ENCODE measurements at regions not wholly inside any gene's neighbourhood (a gene's known extent, or its start where the extent isn't known, plus 50 kb on each side); places are given as distances from the start of the nearest gene placed in this dataset.

- no peaks in the 10 kb centered on the region for H3K79me2 ChIP-seq (ENCODE audit: control insufficient read depth, insufficient read depth, low read length)
- no peak overlapping the region for H2AFZ ChIP-seq (ENCODE audit: control insufficient read depth, low read depth, low read length)
- DNase-seq (ENCODE audit: low read depth, low spot score) (no peak), FAIRE-seq (no peak), ATAC-seq (no peak)
- H3K4me1 ChIP-seq (ENCODE audit: control insufficient read depth, insufficient read depth, low read length): peaks cover 34% of the 10 kb centered on the region
- H3K4me2 ChIP-seq (ENCODE audit: control insufficient read depth, insufficient read depth): no peak overlapping the region
- no peaks in the 10 kb centered on the region for H4K20me1 ChIP-seq (ENCODE audit: control insufficient read depth, insufficient read depth)
- ChIA-PET RAD21 (ENCODE audit: unreplicated experiment) (interaction anchor here (0.8 to 11.4 kb wide), 2 partner anchors 32 to 68 kb away, joined by 4 to 257 read pairs; partner anchors contain the start of gene BACH1), SMC1A (ENCODE audit: uncharacterized antibody, unreplicated experiment) (interaction anchor here (0.9 to 11.7 kb wide), 8 partner anchors 7 to 116 kb away, joined by 4 to 297 read pairs (median 6); partner anchors contain the start of gene BACH1), POLR2A (interaction anchor here (2.6 kb wide), 1 partner anchor 73 kb away, joined by 9 read pairs; no protein-coding TSS in a partner anchor), CTCF (interaction anchor here (1.5 to 1.6 kb wide), 2 partner anchors 8 to 148 kb away, joined by 3 to 5 read pairs; no protein-coding TSS in a partner anchor)
- H3K27ac ChIP-seq (ENCODE audit: control insufficient read depth, insufficient read depth): no peak overlapping the region
- BruUV-seq (replicated peaks): no TSS peak
- no peak overlapping the region for H3K9ac ChIP-seq (ENCODE audit: control insufficient read depth, insufficient read depth, low read length)
- H3K4me3 ChIP-seq: no peak overlapping the region
- no peak for TF ChIP-seq CEBPB (IDR thresholded peaks at IDR 0.05; ENCODE audit: borderline replicate concordance in 1 of 2, low read depth in 2 of 2, low read length in 2 of 2)
- TF ChIP-seq RUNX3 (IDR thresholded peaks at IDR 0.05; ENCODE audit: low read length): peak; percentile 81
- H3K36me3 ChIP-seq (ENCODE audit: control insufficient read depth in 2 of 2, insufficient read depth in 2 of 2, low read length in 1 of 2): no peaks in the 10 kb centered on the region
- intact Hi-C loops (cut with micrococcal nuclease; ENCODE audit: unreplicated experiment): no loop called here
- H3K9me3 ChIP-seq (replicated peaks; ENCODE audit: control insufficient read depth, insufficient read depth, low read length): peaks cover 4% of the 10 kb centered on the region; the same call in 2 of the 3 replicates
- no peaks in the 10 kb centered on the region for H3K27me3 ChIP-seq (replicated peaks in 1 of 2; ENCODE audit: control insufficient read depth in 2 of 2, insufficient read depth in 2 of 2, low read length in 1 of 2)
- WGBS (ENCODE audit: insufficient coverage, insufficient replicate concordance, low lambda C conversion rate, missing lambda C conversion rate): 71% methylated on average over 2 of the region's 2 CpGs
- in situ Hi-C loops (cut with MboI): no loop called here
Observed at GRCh38 chr21:29228306-29228705, 70.4 kb upstream of the BACH1 start.

GRCh38 chr21:29230551-29231261 lies 68.0 kb upstream of the BACH1 start:
- H3K9ac ChIP-seq (ENCODE audit: control insufficient read depth, insufficient read depth, low read length): no peak overlapping the region
- FAIRE-seq (no peak), ATAC-seq (no peak), DNase-seq (ENCODE audit: low read depth, low spot score) (no peak)
- BruUV-seq (replicated peaks): no TSS peak
- in situ Hi-C loops (cut with MboI) (no loop called here), intact Hi-C loops (cut with micrococcal nuclease; ENCODE audit: unreplicated experiment) (loop anchor here (5.0 kb wide), 1 partner anchor 108 kb away; no protein-coding TSS in a partner anchor)
- ChIA-PET CTCF (interaction anchor here (0.9 to 10.6 kb wide), 10 partner anchors 12 to 167 kb away, joined by 3 to 157 read pairs (median 4); partner anchors contain the start of gene BACH1), RAD21 (ENCODE audit: unreplicated experiment) (interaction anchor here (0.9 to 11.4 kb wide), 8 partner anchors 25 to 212 kb away, joined by 3 to 257 read pairs (median 4); partner anchors contain the start of genes BACH1, MAP3K7CL and RWDD2B), SMC1A (ENCODE audit: uncharacterized antibody, unreplicated experiment) (interaction anchor here (0.8 to 11.7 kb wide), 11 partner anchors 12 to 155 kb away, joined by 3 to 297 read pairs (median 3); partner anchors contain the start of gene BACH1), POLR2A (interaction anchor here (2.2 to 2.6 kb wide), 2 partner anchors 24 to 70 kb away, joined by 5 to 9 read pairs; no protein-coding TSS in a partner anchor)
- peaks cover 48% of the 10 kb centered on the region for H3K4me1 ChIP-seq (ENCODE audit: control insufficient read depth, insufficient read depth, low read length)
- no peak for TF ChIP-seq BCL3 (IDR thresholded peaks at IDR 0.05; ENCODE audit: borderline replicate concordance, insufficient read depth, low read depth, low read length, poor library complexity, severe bottlenecking)
- no peak for TF ChIP-seq MEF2A (IDR thresholded peaks at IDR 0.05; ENCODE audit: insufficient read depth, low read depth, low read length)
- peak overlapping the region; percentile 77 for H3K4me2 ChIP-seq (ENCODE audit: control insufficient read depth, insufficient read depth)
- H3K4me3 ChIP-seq: peak overlapping the region; percentile 36; the same call in 1 of the 2 replicates
- no peaks in the 10 kb centered on the region for H4K20me1 ChIP-seq (ENCODE audit: control insufficient read depth, insufficient read depth)
- H3K27ac ChIP-seq (ENCODE audit: control insufficient read depth, insufficient read depth): 0 out of 2 replicates have a peak overlapping the region, but pooled peaks have one; percentile 18
- no peaks in the 10 kb centered on the region; the same call in 2 of the 3 replicates for H3K9me3 ChIP-seq (replicated peaks; ENCODE audit: control insufficient read depth, insufficient read depth, low read length)
- no peaks in the 10 kb centered on the region for H3K36me3 ChIP-seq (ENCODE audit: control insufficient read depth in 2 of 2, insufficient read depth in 2 of 2, low read length in 1 of 2)
- H2AFZ ChIP-seq (ENCODE audit: control insufficient read depth, low read depth, low read length): no peak overlapping the region
- WGBS (ENCODE audit: insufficient coverage, insufficient replicate concordance, low lambda C conversion rate, missing lambda C conversion rate): 96% methylated on average over 3 of the region's 3 CpGs
- no peaks in the 10 kb centered on the region for H3K27me3 ChIP-seq (replicated peaks in 1 of 2; ENCODE audit: control insufficient read depth in 2 of 2, insufficient read depth in 2 of 2, low read length in 1 of 2)
- H3K79me2 ChIP-seq (ENCODE audit: control insufficient read depth, insufficient read depth, low read length): no peaks in the 10 kb centered on the region; the same call in 1 of the 2 replicates

Data from GM12878 (cell line).